Activated T-helper 17 cell treated with anti-CD3 and anti-CD28 coated beads, Interleukin-2, amount 50 U/mL, for 72 hours (primary cell): ENCODE measurements at regions not wholly inside any gene's neighbourhood (a gene's known extent, or its start where the extent isn't known, plus 50 kb on each side); places are given as distances from the start of the nearest gene placed in this dataset.

Experiments used
- ATAC-seq: fragments of 150-1000 bp; cut with Tn5 transposase; replicated peaks from 2 replicates; pipeline ENCODE4 v1.10.0; 2021; ENCODE audit warnings: mild to moderate bottlenecking, moderate library complexity
- H3K27ac Mint-ChIP-seq: one replicate; pipeline ENCODE4 v1.8.0; 2022; ENCODE audit warnings: mixed read lengths
- H3K27me3 Mint-ChIP-seq: one replicate; pipeline ENCODE4 v1.8.0; 2022; ENCODE audit warnings: mixed read lengths
- H3K36me3 Mint-ChIP-seq: one replicate; pipeline ENCODE4 v1.8.0; 2022; ENCODE audit warnings: low read depth, mild to moderate bottlenecking, mixed read lengths
- H3K4me1 Mint-ChIP-seq: one replicate; pipeline ENCODE4 v1.8.0; 2022; ENCODE audit warnings: mixed read lengths
- H3K4me3 Mint-ChIP-seq: one replicate; pipeline ENCODE4 v1.8.0; 2022; ENCODE audit warnings: mild to moderate bottlenecking, mixed read lengths
- H3K9me3 Mint-ChIP-seq: one replicate; pipeline ENCODE4 v1.8.0; 2022; ENCODE audit warnings: mixed read lengths

DNA sequence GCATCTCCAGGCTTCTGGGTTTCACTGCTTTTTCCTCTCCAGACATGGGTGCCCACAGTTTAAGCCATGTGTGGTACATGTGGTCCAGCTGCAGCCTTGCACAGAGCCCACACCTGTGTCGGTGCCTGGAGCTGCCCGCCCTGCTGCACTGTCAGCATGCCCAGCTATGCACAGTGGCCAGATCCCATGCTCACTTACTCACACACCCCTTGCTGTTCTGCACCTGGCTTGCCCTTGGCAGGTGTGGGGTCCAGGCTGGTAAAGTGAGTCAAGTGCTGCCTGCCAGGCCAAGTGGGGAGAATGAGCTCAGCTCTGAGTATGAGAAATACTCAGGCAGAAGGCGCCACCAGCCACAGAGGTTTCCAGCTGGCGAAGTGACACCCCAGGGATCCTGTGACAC, 739.9 kb downstream of the CDH11 start:
- no peak overlapping the region for H3K4me3 Mint-ChIP-seq
- no peak for ATAC-seq
- H3K27ac Mint-ChIP-seq = no peak overlapping the region
- H3K9me3 Mint-ChIP-seq = peaks cover 8% of the 10 kb centered on the region
- H3K36me3 Mint-ChIP-seq = no peaks in the 10 kb centered on the region
- no peaks in the 10 kb centered on the region for H3K27me3 Mint-ChIP-seq
- no peaks in the 10 kb centered on the region for H3K4me1 Mint-ChIP-seq

DNA sequence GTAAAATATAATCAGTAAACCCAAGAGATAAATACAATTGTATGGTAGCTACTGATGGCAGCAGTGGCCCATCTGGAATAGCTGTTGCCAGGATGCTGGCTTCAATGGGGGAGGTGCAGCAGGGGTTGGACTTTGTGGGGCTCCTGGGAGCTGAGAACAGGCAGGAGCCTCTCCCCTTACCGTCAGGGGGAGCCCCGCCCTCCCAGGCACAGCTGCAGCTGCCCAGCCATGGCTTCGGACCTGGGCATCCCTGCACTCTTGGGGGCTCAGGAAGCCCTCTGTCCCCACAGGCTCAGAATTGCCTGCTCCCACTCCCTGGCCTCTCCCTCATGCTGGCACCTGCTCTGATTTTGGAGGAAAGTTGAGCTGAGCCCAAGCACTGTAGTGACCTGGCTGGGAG, 741.1 kb downstream of the CDH11 start:
- ATAC-seq = no peak
- Mint-ChIP-seq H3K4me1 (no peaks in the 10 kb centered on the region), H3K9me3 (peaks cover 8% of the 10 kb centered on the region), H3K27me3 (no peaks in the 10 kb centered on the region), H3K27ac (no peak overlapping the region), H3K36me3 (no peaks in the 10 kb centered on the region), H3K4me3 (no peak overlapping the region)

DNA sequence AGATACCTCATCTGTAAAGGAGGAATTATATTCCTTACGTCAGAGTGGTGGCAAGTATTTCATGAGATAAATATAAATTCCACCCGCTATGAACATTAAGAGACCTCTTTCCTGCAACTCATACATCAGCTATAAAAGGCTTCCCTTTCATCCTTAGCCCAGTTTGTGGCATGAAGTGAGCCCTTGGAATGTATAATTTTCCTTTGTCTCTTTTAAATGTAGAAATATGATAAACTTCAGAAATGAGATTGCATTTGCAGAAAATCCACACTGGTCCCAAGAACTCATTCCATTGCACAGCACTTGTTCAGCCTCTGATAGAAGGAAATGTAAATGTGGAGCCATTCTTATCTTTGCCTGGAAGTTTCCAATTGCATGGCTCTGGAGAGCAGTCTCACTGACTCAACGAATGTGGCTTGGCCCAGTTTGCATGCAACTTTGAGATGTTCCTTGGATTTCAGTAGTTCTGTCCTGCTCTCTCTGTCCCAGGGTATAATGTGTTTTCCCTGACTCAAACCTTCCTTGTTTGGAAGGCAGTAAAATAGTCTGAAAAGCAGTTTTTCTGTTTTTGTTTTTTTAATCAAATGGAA, 746.4 kb downstream of the CDH11 start:
- no peak overlapping the region for H3K4me3 Mint-ChIP-seq
- H3K27ac Mint-ChIP-seq = no peak overlapping the region
- no peak for ATAC-seq
- H3K36me3 Mint-ChIP-seq = no peaks in the 10 kb centered on the region
- no peaks in the 10 kb centered on the region for H3K4me1 Mint-ChIP-seq
- peaks cover 3% of the 10 kb centered on the region for H3K9me3 Mint-ChIP-seq
- H3K27me3 Mint-ChIP-seq = no peaks in the 10 kb centered on the region

DNA sequence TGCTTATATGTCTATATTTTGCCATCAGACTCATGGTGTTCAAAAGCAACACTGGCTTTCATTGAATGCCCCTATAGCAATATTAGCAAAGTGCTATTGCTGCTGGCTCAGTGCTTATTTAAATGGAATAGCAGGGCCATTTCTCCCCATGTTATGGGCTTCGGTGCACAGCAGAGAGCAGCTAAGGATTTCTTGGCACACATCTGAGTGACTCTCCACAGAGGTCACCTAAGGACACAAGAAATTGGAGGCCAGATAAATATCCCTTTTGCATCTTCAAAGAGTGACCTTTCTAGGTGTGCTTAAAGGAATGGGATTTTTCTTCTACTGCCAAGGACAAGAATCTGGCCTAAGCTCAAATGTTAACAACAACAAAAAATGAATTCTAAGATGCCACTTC, 751.8 kb downstream of the CDH11 start:
- Mint-ChIP-seq H3K4me3 (no peak overlapping the region), H3K4me1 (no peaks in the 10 kb centered on the region), H3K36me3 (no peaks in the 10 kb centered on the region), H3K27me3 (no peaks in the 10 kb centered on the region), H3K9me3 (peaks cover 6% of the 10 kb centered on the region), H3K27ac (no peak overlapping the region)
- no peak for ATAC-seq

- H3K4me1 Mint-ChIP-seq = no peaks in the 10 kb centered on the region
- no peak overlapping the region for H3K4me3 Mint-ChIP-seq
- no peaks in the 10 kb centered on the region for H3K27me3 Mint-ChIP-seq
- no peak overlapping the region for H3K27ac Mint-ChIP-seq
- H3K9me3 Mint-ChIP-seq = peaks cover 8% of the 10 kb centered on the region
- no peaks in the 10 kb centered on the region for H3K36me3 Mint-ChIP-seq
- no peak for ATAC-seq
These were observed 756.4 kb downstream of the CDH11 start for GRCh38 chr16:64365448-64365931.

- no peak for ATAC-seq
- Mint-ChIP-seq H3K27me3 (no peaks in the 10 kb centered on the region), H3K4me1 (no peaks in the 10 kb centered on the region), H3K4me3 (no peak overlapping the region), H3K36me3 (no peaks in the 10 kb centered on the region), H3K27ac (no peak overlapping the region), H3K9me3 (peaks cover 8% of the 10 kb centered on the region)
These were observed 757.0 kb downstream of the CDH11 start for GRCh38 chr16:64364894-64365293.

- ATAC-seq = no peak
- Mint-ChIP-seq H3K36me3 (no peaks in the 10 kb centered on the region), H3K9me3 (peaks cover 8% of the 10 kb centered on the region), H3K27ac (no peak overlapping the region), H3K27me3 (no peaks in the 10 kb centered on the region), H3K4me3 (no peak overlapping the region), H3K4me1 (no peaks in the 10 kb centered on the region)
These were observed 757.4 kb downstream of the CDH11 start for GRCh38 chr16:64364416-64364815.

GRCh38 chr16:64364016-64364415, 757.8 kb downstream of the CDH11 start:
- Mint-ChIP-seq H3K36me3 (no peaks in the 10 kb centered on the region), H3K4me1 (no peaks in the 10 kb centered on the region), H3K4me3 (no peak overlapping the region), H3K27me3 (no peaks in the 10 kb centered on the region), H3K9me3 (peaks cover 8% of the 10 kb centered on the region), H3K27ac (no peak overlapping the region)
- no peak for ATAC-seq

- no peak for ATAC-seq
- H3K9me3 Mint-ChIP-seq = peaks cover 8% of the 10 kb centered on the region
- no peak overlapping the region for H3K27ac Mint-ChIP-seq
- H3K36me3 Mint-ChIP-seq = no peaks in the 10 kb centered on the region
- no peak overlapping the region for H3K4me3 Mint-ChIP-seq
- H3K27me3 Mint-ChIP-seq = no peaks in the 10 kb centered on the region
- no peaks in the 10 kb centered on the region for H3K4me1 Mint-ChIP-seq
These were observed 758.8 kb downstream of the CDH11 start for GRCh38 chr16:64363039-64363438.

- no peaks in the 10 kb centered on the region for H3K4me1 Mint-ChIP-seq
These were observed 759.7 kb downstream of the CDH11 start for GRCh38 chr16:64362193-64362592.

GRCh38 chr16:64361753-64362152, 760.1 kb downstream of the CDH11 start:
- H3K9me3 Mint-ChIP-seq = peaks cover 13% of the 10 kb centered on the region
- no peaks in the 10 kb centered on the region for H3K36me3 Mint-ChIP-seq
- H3K27ac Mint-ChIP-seq = no peak overlapping the region
- no peak for ATAC-seq
- H3K27me3 Mint-ChIP-seq = no peaks in the 10 kb centered on the region
- H3K4me1 Mint-ChIP-seq = no peaks in the 10 kb centered on the region
- H3K4me3 Mint-ChIP-seq = no peak overlapping the region

More at GRCh38 chr16:64362193-64362592, 759.7 kb downstream of the CDH11 start:
- Mint-ChIP-seq H3K27ac (no peak overlapping the region), H3K36me3 (no peaks in the 10 kb centered on the region), H3K27me3 (no peaks in the 10 kb centered on the region), H3K4me3 (no peak overlapping the region), H3K9me3 (peaks cover 13% of the 10 kb centered on the region)
- no peak for ATAC-seq

GRCh38 chr16:64358291-64358690, 763.6 kb downstream of the CDH11 start:
- no peak overlapping the region for H3K27ac Mint-ChIP-seq
- H3K36me3 Mint-ChIP-seq = no peaks in the 10 kb centered on the region
- no peak for ATAC-seq
- H3K4me3 Mint-ChIP-seq = no peak overlapping the region
- peaks cover 10% of the 10 kb centered on the region for H3K9me3 Mint-ChIP-seq
- no peaks in the 10 kb centered on the region for H3K27me3 Mint-ChIP-seq
- H3K4me1 Mint-ChIP-seq = no peaks in the 10 kb centered on the region

- no peaks in the 10 kb centered on the region for H3K36me3 Mint-ChIP-seq
- no peak for ATAC-seq
- no peak overlapping the region for H3K27ac Mint-ChIP-seq
- H3K9me3 Mint-ChIP-seq = peaks cover 13% of the 10 kb centered on the region
- H3K27me3 Mint-ChIP-seq = no peaks in the 10 kb centered on the region
- H3K4me3 Mint-ChIP-seq = no peak overlapping the region
- no peaks in the 10 kb centered on the region for H3K4me1 Mint-ChIP-seq
These were observed 765.6 kb downstream of the CDH11 start for GRCh38 chr16:64356267-64356666.

GRCh38 chr16:64352246-64352645, 769.6 kb downstream of the CDH11 start:
- Mint-ChIP-seq H3K4me1 (no peaks in the 10 kb centered on the region), H3K9me3 (peaks cover 17% of the 10 kb centered on the region), H3K27ac (no peak overlapping the region)

GRCh38 chr16:64351121-64351520, 770.7 kb downstream of the CDH11 start:
- H3K36me3 Mint-ChIP-seq = no peaks in the 10 kb centered on the region
- no peaks in the 10 kb centered on the region for H3K4me1 Mint-ChIP-seq
- no peak overlapping the region for H3K27ac Mint-ChIP-seq
- peaks cover 18% of the 10 kb centered on the region for H3K9me3 Mint-ChIP-seq
- no peak for ATAC-seq
- H3K4me3 Mint-ChIP-seq = no peak overlapping the region
- no peaks in the 10 kb centered on the region for H3K27me3 Mint-ChIP-seq

More at GRCh38 chr16:64352246-64352645, 769.6 kb downstream of the CDH11 start:
- Mint-ChIP-seq H3K27me3 (no peaks in the 10 kb centered on the region), H3K4me3 (no peak overlapping the region), H3K36me3 (no peaks in the 10 kb centered on the region)
- ATAC-seq = no peak

DNA sequence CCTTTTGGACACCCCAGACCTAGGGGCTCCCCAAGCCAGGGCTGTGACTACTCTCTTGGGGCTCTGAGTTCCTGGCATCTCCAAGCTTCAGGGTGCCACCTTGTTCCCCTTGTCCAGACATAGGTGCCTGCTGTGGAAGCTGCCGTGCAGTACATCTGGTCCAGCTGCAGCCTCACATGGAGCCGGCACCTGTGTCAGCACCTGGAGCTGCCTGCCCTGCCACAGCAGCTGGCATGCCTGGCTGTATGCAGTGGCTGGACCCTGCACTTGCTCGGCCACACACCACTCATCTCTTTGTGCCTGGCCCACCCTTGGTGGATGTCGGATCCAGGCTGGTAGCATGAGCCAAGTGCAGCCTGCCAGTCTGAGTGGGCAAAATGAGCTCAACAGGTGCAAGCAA, 775.8 kb downstream of the CDH11 start:
- Mint-ChIP-seq H3K36me3 (no peaks in the 10 kb centered on the region), H3K27me3 (no peaks in the 10 kb centered on the region), H3K4me1 (no peaks in the 10 kb centered on the region), H3K27ac (no peak overlapping the region), H3K9me3 (peaks cover 13% of the 10 kb centered on the region), H3K4me3 (no peak overlapping the region)
- no peak for ATAC-seq
